PC-9 (cell line): ENCODE measurements at regions not wholly inside any gene's neighbourhood (a gene's known extent, or its start where the extent isn't known, plus 50 kb on each side); places are given as distances from the start of the nearest gene placed in this dataset.
"Not testable (repeated sequence)": the region's sequence is repeated elsewhere in the genome, so short reads cannot be mapped to it uniquely, and the experiment has no call there.

Experiments
- CTCF ChIP-seq: fragments of 200-600 bp; sonication (generic); conservative IDR thresholded peaks from 2 replicates; pipeline ENCODE4 v1.6.1; 2017; ENCODE audit warnings: mixed run types, antibody characterized with exemption, mild to moderate bottlenecking, moderate library complexity
- EZH2 ChIP-seq: fragments of 200-600 bp; sonication (generic); IDR thresholded peaks from 2 replicates; pipeline ENCODE4 v1.8.0; 2017; ENCODE audit warnings: antibody characterized with exemption, low read depth

GRCh38 chr7:76739538-76739937, 112.5 kb upstream of the POMZP3 start:
- not testable (repeated sequence) for TF ChIP-seq CTCF, EZH2
